VCaP (cell line): ENCODE measurements at regions not wholly inside any gene's neighbourhood (a gene's known extent, or its start where the extent isn't known, plus 50 kb on each side); places are given as distances from the start of the nearest gene placed in this dataset.
A peak's percentile ranks its signal among the peaks of the same experiment; 100 is the strongest.

Experiments
- H3K27ac ChIP-seq: fragments of 450-650 bp; 2 replicates; pipeline ENCODE4 v1.5.1; 2017
- TF ChIP-seq, protein P1 (sequence below): fragments of 450-650 bp; conservative IDR thresholded peaks from 2 replicates; pipeline ENCODE4 v1.5.1; 2017; ENCODE audit warnings: mild to moderate bottlenecking, moderate library complexity

DNA sequence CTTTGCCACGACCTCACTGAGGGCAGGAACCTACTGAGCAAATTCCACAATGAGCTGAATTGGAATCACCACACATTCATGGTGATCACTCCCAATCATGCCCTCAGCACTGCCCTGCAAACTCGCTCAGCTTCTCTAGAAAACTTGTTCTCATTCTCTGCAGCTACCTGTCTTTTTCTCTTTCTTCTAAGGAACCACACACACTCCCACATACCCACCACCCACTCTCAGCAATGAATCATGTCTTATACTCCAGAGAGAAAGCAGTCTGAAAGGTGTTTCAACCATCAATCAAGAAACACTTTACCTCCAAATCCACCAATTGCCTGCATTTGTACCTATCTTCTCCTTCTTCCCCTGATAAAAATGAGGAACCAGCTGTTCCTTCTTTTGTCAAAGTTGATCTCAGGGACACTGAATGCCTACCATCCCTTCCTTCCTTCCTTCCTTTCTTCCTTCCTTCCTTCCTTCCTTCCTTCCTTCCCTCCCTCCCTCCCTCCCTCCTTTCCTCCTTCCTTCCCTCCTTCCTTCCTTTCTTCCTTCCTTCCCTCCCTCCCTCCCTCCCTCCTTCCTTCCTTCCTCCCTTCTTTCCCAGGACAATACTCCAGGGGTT lies 84.6 kb upstream of the SGK1 start:
- TF ChIP-seq, protein P1, sequence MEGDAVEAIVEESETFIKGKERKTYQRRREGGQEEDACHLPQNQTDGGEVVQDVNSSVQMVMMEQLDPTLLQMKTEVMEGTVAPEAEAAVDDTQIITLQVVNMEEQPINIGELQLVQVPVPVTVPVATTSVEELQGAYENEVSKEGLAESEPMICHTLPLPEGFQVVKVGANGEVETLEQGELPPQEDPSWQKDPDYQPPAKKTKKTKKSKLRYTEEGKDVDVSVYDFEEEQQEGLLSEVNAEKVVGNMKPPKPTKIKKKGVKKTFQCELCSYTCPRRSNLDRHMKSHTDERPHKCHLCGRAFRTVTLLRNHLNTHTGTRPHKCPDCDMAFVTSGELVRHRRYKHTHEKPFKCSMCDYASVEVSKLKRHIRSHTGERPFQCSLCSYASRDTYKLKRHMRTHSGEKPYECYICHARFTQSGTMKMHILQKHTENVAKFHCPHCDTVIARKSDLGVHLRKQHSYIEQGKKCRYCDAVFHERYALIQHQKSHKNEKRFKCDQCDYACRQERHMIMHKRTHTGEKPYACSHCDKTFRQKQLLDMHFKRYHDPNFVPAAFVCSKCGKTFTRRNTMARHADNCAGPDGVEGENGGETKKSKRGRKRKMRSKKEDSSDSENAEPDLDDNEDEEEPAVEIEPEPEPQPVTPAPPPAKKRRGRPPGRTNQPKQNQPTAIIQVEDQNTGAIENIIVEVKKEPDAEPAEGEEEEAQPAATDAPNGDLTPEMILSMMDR, result no peak
- peak overlapping the region; percentile 83 for H3K27ac ChIP-seq

- TF ChIP-seq, protein P1, result no peak
- peak overlapping the region; percentile 83 for H3K27ac ChIP-seq
These were observed 83.0 kb upstream of the SGK1 start for GRCh38 chr6:134400941-134401340.

- no peak overlapping the region for H3K27ac ChIP-seq
- TF ChIP-seq, protein P1, result no peak
These were observed 80.5 kb upstream of the SGK1 start for GRCh38 chr6:134398453-134398852.

DNA sequence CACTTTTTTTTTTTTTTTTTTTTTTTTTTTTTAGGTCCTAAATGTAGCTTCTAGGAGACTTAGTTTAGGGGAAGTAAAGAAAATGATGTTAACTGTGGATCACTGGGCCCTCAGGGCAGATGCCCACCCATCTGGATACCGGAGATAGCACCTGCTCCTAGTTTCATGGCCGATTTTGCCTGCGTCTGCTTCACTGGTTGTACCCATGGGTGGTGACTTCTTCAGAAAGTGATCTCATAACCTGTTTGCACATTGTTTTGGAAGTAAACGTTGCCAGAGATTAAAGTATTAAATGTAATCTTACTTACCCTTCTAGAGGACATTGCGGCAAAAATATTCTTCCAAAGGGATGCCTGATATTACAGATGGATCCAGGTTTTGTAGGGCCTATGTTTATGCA lies 79.8 kb upstream of the SGK1 start:
- no peak overlapping the region for H3K27ac ChIP-seq
- TF ChIP-seq, protein P1, result no peak

GRCh38 chr6:134394905-134395304 lies 77.0 kb upstream of the SGK1 start:
- no peak overlapping the region for H3K27ac ChIP-seq
- TF ChIP-seq, protein P1, result no peak

- TF ChIP-seq, protein P1, result no peak
These were observed 76.3 kb upstream of the SGK1 start for GRCh38 chr6:134394208-134394607.

DNA sequence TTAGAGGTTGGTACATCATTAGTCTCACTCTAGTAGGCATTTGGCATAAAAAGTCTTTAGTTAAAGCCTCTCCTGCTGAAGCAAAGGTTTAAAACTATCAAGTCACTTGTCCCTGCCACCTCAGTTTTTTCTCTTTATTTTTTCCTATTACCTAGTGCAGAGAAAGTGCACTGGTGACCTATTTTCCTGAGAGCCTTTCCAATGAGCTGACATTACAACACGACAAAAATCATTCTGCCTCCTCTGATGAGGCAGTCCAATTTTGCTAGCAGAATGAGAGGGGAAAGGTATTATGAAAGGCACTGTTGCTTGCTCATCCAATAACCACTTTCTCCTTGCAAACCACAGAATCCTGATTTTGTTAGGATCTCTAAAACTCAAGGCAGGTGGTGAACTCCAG lies 73.3 kb upstream of the SGK1 start:
- H3K27ac ChIP-seq, result no peak overlapping the region
- TF ChIP-seq, protein P1, result no peak

More at GRCh38 chr6:134394208-134394607, 76.3 kb upstream of the SGK1 start:
- no peak overlapping the region for H3K27ac ChIP-seq
